SK-N-SH treated with all-trans-retinoic acid at 6 μM for 48 hours (cell line): ENCODE measurements at regions not wholly inside any gene's neighbourhood (a gene's known extent, or its start where the extent isn't known, plus 50 kb on each side); places are given as distances from the start of the nearest gene placed in this dataset.
A peak's percentile ranks its signal among the peaks of the same experiment; 100 is the strongest.

Source experiments
- ATAC-seq: fragments of 200-7000 bp; cut with Tn5 transposase; 3 replicates; pipeline ENCODE4 v1.9.1; 2020; ENCODE audit warnings: mild to moderate bottlenecking, moderate library complexity
- ARNTL ChIP-seq: fragments of 450-650 bp; formaldehyde crosslinking; IDR thresholded peaks from 2 replicates; pipeline ENCODE4 v1.5.0; 2020; ENCODE audit warnings: low read depth, mild to moderate bottlenecking, moderate library complexity, borderline replicate concordance
- BACH2 ChIP-seq: fragments of 250-450 bp; sonication (Bioruptor Pico); IDR thresholded peaks from 2 replicates; pipeline ENCODE4 v1.9.0; 2021; ENCODE audit warnings: mild to moderate bottlenecking, borderline replicate concordance
- CSDC2 ChIP-seq: fragments of 250-450 bp; sonication (Bioruptor Pico); IDR thresholded peaks from 2 replicates; pipeline ENCODE4 v1.5.0; 2020; ENCODE audit warnings: mild to moderate bottlenecking, moderate library complexity
- ESRRG ChIP-seq: fragments of 250-450 bp; sonication (Bioruptor Pico); IDR thresholded peaks from 2 replicates; pipeline ENCODE4 v1.6.1; 2021; ENCODE audit warnings: mild to moderate bottlenecking
- GLIS3 ChIP-seq: fragments of 250-450 bp; sonication (Bioruptor Pico); IDR thresholded peaks from 2 replicates; pipeline ENCODE4 v1.5.0; 2020; ENCODE audit warnings: mild to moderate bottlenecking, moderate library complexity
- ISL1 ChIP-seq: fragments of 250-450 bp; sonication (Bioruptor Pico); IDR thresholded peaks from 2 replicates; pipeline ENCODE4 v2.1.2; 2022; ENCODE audit warnings: mild to moderate bottlenecking, moderate library complexity
- OSR1 ChIP-seq: fragments of 250-450 bp; sonication (Bioruptor Pico); IDR thresholded peaks from 2 replicates; pipeline ENCODE4 v1.8.0; 2022; ENCODE audit warnings: moderate library complexity, mild to moderate bottlenecking, inconsistent platforms
- PATZ1 ChIP-seq: fragments of 250-450 bp; sonication (Bioruptor Pico); IDR thresholded peaks from 2 replicates; pipeline ENCODE4 v1.8.0; 2020; ENCODE audit warnings: mild to moderate bottlenecking, moderate library complexity, borderline replicate concordance
- POU6F1 ChIP-seq: fragments of 250-450 bp; sonication (Bioruptor Pico); IDR thresholded peaks from 2 replicates; pipeline ENCODE4 v1.8.0; 2021; ENCODE audit warnings: low read depth, mild to moderate bottlenecking, moderate library complexity, borderline replicate concordance
- PPARA ChIP-seq: fragments of 250-450 bp; sonication (Bioruptor Pico); IDR thresholded peaks from 2 replicates; pipeline ENCODE4 v1.5.0; 2020; ENCODE audit warnings: mild to moderate bottlenecking, borderline replicate concordance
- RARB ChIP-seq: fragments of 250-450 bp; sonication (Bioruptor Pico); IDR thresholded peaks from 2 replicates; pipeline ENCODE4 v1.8.0; 2021; ENCODE audit warnings: mild to moderate bottlenecking, moderate library complexity
- SNAI2 ChIP-seq: fragments of 250-450 bp; sonication (Bioruptor Pico); IDR thresholded peaks from 2 replicates; pipeline ENCODE4 v1.5.0; 2020; ENCODE audit warnings: mild to moderate bottlenecking, moderate library complexity
- TOX ChIP-seq: fragments of 250-450 bp; sonication (Bioruptor Pico); IDR thresholded peaks from 2 replicates; pipeline ENCODE4 v1.8.0; 2021; ENCODE audit warnings: mild to moderate bottlenecking, moderate library complexity, borderline replicate concordance
- ZC3H10 ChIP-seq: fragments of 250-450 bp; sonication (Bioruptor Pico); IDR thresholded peaks from 2 replicates; pipeline ENCODE4 v1.5.1; 2021; ENCODE audit warnings: mild to moderate bottlenecking, moderate library complexity
- ZFP3 ChIP-seq: fragments of 250-450 bp; sonication (Bioruptor Pico); IDR thresholded peaks from 2 replicates; pipeline ENCODE4 v1.5.0; 2020; ENCODE audit warnings: mild to moderate bottlenecking, moderate library complexity
- ZFP30 ChIP-seq: fragments of 450-650 bp; formaldehyde crosslinking; IDR thresholded peaks from 2 replicates; pipeline ENCODE4 v1.5.0; 2022; ENCODE audit warnings: mild to moderate bottlenecking, moderate library complexity
- ZNF70 ChIP-seq: fragments of 450-650 bp; formaldehyde crosslinking; IDR thresholded peaks from 2 replicates; pipeline ENCODE4 v1.5.0; 2020; ENCODE audit warnings: mild to moderate bottlenecking, moderate library complexity
- TF ChIP-seq, protein P1 (sequence below): fragments of 250-450 bp; sonication (Bioruptor Pico); IDR thresholded peaks from 2 replicates; pipeline ENCODE4 v1.5.0; 2020; ENCODE audit warnings: mild to moderate bottlenecking, moderate library complexity
- TF ChIP-seq, protein P2 (sequence below): fragments of 250-450 bp; sonication (Bioruptor Pico); IDR thresholded peaks from 2 replicates; pipeline ENCODE4 v1.5.1; 2020; ENCODE audit warnings: low read depth, mild to moderate bottlenecking, moderate library complexity
- TF ChIP-seq, protein P3 (sequence below): fragments of 250-450 bp; sonication (Bioruptor Pico); IDR thresholded peaks from 2 replicates; pipeline ENCODE4 v1.5.1; 2021; ENCODE audit warnings: mild to moderate bottlenecking, moderate library complexity

DNA sequence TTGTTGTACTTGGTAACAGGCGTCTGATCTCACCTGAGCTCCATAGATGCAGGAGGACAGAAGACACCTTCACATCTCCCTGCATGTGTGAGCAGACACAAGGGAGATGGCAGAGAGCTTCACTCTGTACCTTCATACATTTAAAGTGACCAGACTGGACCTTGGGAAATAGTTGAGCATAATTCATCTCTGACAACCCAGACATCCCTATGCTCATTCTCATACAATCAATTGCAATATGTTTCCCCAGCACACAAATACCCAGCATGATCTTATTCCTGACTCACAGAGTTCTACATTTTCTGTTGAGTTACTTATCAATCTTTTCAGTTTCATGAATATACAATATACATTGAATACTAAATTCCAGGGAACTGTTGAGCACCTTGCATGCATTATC, 488.2 kb upstream of the API5 start (continued):
- no peak for TF ChIP-seq PATZ1 (CRISPR knock-in tag)

DNA sequence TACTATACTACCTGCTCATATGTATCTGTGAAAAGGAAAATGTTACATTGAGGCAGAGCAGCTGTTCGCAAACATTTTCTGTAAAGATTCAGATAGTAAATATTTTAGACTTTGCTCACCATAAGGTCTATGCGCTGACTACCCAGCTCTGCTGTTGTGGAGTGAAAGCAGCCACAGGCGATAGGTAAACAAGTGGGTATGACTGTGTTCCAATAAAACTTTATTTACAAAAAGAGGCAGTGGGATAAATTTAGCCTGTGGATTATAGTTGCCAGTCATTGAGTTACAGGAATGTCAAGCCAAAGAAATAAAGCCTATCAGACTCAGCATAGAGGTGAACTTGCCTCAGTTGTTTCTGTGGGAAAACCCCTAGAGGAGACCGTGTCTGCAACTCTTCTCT, 487.7 kb upstream of the API5 start:
- ATAC-seq, result no peak
- TF ChIP-seq ZNF70 (CRISPR knock-in tag) (no peak), BACH2 (CRISPR knock-in tag) (no peak)

GRCh38 chr11:42825598-42825997, 486.2 kb upstream of the API5 start:
- ATAC-seq, result no peak
- TF ChIP-seq PPARA (CRISPR knock-in tag), result no peak
- TF ChIP-seq ISL1 (CRISPR knock-in tag), result no peak
- TF ChIP-seq, protein P1, sequence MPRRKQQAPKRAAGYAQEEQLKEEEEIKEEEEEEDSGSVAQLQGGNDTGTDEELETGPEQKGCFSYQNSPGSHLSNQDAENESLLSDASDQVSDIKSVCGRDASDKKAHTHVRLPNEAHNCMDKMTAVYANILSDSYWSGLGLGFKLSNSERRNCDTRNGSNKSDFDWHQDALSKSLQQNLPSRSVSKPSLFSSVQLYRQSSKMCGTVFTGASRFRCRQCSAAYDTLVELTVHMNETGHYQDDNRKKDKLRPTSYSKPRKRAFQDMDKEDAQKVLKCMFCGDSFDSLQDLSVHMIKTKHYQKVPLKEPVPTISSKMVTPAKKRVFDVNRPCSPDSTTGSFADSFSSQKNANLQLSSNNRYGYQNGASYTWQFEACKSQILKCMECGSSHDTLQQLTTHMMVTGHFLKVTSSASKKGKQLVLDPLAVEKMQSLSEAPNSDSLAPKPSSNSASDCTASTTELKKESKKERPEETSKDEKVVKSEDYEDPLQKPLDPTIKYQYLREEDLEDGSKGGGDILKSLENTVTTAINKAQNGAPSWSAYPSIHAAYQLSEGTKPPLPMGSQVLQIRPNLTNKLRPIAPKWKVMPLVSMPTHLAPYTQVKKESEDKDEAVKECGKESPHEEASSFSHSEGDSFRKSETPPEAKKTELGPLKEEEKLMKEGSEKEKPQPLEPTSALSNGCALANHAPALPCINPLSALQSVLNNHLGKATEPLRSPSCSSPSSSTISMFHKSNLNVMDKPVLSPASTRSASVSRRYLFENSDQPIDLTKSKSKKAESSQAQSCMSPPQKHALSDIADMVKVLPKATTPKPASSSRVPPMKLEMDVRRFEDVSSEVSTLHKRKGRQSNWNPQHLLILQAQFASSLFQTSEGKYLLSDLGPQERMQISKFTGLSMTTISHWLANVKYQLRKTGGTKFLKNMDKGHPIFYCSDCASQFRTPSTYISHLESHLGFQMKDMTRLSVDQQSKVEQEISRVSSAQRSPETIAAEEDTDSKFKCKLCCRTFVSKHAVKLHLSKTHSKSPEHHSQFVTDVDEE (CRISPR knock-in tag), result no peak

DNA sequence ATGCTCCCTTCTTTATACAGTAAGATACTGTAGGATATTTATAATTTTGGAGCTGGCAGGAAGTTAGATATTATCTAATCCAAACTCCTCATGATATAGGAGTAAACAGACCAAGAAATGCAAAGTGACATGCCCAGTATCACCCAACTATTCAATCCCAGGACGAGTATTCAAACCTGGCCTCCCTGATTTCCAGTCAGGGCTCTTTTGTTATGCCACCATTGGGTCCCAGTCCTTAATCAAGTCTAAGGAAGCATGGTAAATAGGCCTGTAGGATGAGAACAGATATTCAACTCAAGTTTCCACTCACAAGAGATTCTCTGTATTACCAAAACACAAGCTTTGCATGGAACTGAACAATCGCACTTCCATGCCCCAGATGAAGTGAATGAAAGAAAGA, 484.0 kb upstream of the API5 start:
- no peak for ATAC-seq

GRCh38 chr11:42837994-42838393, 473.8 kb upstream of the API5 start:
- ATAC-seq, result no peak
- no peak for TF ChIP-seq ZFP30
- TF ChIP-seq ZC3H10 (CRISPR knock-in tag), result no peak
- no peak for TF ChIP-seq ZNF70 (CRISPR knock-in tag)
- no peak for TF ChIP-seq ZFP3
- no peak for TF ChIP-seq GLIS3 (CRISPR knock-in tag)
- no peak for TF ChIP-seq ESRRG (CRISPR knock-in tag)
- TF ChIP-seq, protein P2, sequence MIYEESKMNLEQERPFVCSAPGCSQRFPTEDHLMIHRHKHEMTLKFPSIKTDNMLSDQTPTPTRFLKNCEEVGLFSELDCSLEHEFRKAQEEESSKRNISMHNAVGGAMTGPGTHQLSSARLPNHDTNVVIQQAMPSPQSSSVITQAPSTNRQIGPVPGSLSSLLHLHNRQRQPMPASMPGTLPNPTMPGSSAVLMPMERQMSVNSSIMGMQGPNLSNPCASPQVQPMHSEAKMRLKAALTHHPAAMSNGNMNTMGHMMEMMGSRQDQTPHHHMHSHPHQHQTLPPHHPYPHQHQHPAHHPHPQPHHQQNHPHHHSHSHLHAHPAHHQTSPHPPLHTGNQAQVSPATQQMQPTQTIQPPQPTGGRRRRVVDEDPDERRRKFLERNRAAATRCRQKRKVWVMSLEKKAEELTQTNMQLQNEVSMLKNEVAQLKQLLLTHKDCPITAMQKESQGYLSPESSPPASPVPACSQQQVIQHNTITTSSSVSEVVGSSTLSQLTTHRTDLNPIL (CRISPR knock-in tag), result no peak
- no peak for TF ChIP-seq BACH2 (CRISPR knock-in tag)
- TF ChIP-seq SNAI2 (CRISPR knock-in tag), result no peak
- no peak for TF ChIP-seq PPARA (CRISPR knock-in tag)
- no peak for TF ChIP-seq TOX (CRISPR knock-in tag)
- no peak for TF ChIP-seq ARNTL
- TF ChIP-seq, protein P3, sequence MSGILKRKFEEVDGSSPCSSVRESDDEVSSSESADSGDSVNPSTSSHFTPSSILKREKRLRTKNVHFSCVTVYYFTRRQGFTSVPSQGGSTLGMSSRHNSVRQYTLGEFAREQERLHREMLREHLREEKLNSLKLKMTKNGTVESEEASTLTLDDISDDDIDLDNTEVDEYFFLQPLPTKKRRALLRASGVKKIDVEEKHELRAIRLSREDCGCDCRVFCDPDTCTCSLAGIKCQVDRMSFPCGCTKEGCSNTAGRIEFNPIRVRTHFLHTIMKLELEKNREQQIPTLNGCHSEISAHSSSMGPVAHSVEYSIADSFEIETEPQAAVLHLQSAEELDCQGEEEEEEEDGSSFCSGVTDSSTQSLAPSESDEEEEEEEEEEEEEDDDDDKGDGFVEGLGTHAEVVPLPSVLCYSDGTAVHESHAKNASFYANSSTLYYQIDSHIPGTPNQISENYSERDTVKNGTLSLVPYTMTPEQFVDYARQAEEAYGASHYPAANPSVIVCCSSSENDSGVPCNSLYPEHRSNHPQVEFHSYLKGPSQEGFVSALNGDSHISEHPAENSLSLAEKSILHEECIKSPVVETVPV, result no peak
- no peak for TF ChIP-seq CSDC2
- no peak for TF ChIP-seq RARB
- TF ChIP-seq PATZ1 (CRISPR knock-in tag), result no peak
- no peak for TF ChIP-seq POU6F1
- TF ChIP-seq OSR1 (CRISPR knock-in tag), result no peak

More for the DNA sequence above, 484.0 kb upstream of the API5 start:
- peak; percentile 57; the same call in 1 of the 2 replicates for TF ChIP-seq ZNF70 (CRISPR knock-in tag)
- no peak for TF ChIP-seq TOX (CRISPR knock-in tag)
- TF ChIP-seq, all 23 proteins: peak for 1
